22Rv1 (cell line): ENCODE measurements at regions not wholly inside any gene's neighbourhood (a gene's known extent, or its start where the extent isn't known, plus 50 kb on each side); places are given as distances from the start of the nearest gene placed in this dataset.
"Not testable (repeated sequence)": the region's sequence is repeated elsewhere in the genome, so short reads cannot be mapped to it uniquely, and the experiment has no call there.

Source experiments
- H3K27ac ChIP-seq: fragments of 450-650 bp; 2 replicates; pipeline ENCODE4 v1.5.1; 2017
- ZFX ChIP-seq: fragments of 450-650 bp; IDR thresholded peaks from 2 replicates; pipeline ENCODE4 v1.6.1; 2017; ENCODE audit warnings: antibody characterized with exemption, borderline replicate concordance
- TF ChIP-seq, protein P1 (sequence below): fragments of 450-650 bp; IDR thresholded peaks from 2 replicates; pipeline ENCODE4 v1.5.1; 2017; ENCODE audit warnings: mild to moderate bottlenecking

DNA sequence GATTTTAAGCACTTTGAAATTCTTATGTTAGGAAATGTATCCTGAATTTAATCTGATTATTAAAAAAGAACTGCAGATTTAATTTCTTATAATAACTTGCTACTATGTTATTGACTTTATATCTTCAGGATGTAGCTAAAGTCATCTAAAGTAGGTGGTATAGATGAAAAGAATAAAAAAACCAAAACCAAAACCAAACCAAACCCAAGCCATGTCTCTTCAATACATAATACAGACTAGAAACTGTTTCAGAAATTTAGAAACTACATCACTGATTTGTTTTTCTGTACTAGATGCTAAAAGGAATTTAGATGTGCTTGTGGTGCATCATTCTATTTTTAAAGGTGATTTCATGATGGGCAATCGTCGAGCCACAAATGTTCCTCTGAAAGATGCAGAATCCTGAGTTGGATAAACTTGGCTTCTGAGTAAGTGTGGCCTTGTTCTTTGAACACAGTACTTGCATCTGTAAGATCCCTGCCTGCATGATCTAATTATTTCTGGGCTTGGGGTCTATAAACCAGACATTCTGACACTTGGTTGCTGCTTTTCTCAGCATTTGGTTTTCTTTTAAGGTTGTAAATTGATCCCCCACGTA, 287.1 kb upstream of the SUCLG2 start:
- H3K27ac ChIP-seq, result no peak overlapping the region
- TF ChIP-seq, protein P1, sequence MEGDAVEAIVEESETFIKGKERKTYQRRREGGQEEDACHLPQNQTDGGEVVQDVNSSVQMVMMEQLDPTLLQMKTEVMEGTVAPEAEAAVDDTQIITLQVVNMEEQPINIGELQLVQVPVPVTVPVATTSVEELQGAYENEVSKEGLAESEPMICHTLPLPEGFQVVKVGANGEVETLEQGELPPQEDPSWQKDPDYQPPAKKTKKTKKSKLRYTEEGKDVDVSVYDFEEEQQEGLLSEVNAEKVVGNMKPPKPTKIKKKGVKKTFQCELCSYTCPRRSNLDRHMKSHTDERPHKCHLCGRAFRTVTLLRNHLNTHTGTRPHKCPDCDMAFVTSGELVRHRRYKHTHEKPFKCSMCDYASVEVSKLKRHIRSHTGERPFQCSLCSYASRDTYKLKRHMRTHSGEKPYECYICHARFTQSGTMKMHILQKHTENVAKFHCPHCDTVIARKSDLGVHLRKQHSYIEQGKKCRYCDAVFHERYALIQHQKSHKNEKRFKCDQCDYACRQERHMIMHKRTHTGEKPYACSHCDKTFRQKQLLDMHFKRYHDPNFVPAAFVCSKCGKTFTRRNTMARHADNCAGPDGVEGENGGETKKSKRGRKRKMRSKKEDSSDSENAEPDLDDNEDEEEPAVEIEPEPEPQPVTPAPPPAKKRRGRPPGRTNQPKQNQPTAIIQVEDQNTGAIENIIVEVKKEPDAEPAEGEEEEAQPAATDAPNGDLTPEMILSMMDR, result no peak
- no peak for TF ChIP-seq ZFX

DNA sequence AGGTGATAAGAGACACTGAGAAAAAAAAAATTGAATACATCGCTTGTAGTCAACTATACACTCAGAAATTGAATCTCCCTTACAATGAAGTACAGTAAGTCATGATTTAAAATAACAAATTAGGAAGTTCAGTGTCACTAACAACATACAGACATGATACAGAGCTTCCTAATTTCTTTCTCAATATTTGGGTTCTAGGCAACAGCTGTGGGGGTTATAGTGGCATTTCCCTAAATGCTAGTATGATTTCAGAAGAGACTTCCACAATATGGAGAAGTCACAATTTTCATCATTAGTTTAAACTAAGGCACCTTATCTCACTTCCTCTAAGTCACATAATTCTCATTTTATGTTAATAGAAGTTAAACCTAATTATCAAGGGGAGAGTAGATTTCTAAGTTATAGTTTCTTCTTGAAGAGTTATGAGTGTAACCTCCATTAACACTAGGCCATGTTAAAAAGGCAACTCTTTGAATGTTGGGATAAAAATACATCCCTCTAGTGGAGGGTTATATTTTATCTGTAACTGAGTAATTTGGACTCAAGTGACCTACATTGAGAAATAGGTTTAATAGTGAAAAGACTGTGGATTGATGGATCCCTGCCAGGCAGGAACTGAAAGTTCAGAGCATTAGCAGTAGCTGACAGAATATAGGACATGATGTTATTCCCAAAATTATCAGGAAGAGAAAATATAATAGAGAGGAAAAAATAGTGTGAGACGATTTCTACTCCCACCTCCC, 286.0 kb upstream of the SUCLG2 start:
- TF ChIP-seq ZFX, result no peak
- TF ChIP-seq, protein P1, result no peak

DNA sequence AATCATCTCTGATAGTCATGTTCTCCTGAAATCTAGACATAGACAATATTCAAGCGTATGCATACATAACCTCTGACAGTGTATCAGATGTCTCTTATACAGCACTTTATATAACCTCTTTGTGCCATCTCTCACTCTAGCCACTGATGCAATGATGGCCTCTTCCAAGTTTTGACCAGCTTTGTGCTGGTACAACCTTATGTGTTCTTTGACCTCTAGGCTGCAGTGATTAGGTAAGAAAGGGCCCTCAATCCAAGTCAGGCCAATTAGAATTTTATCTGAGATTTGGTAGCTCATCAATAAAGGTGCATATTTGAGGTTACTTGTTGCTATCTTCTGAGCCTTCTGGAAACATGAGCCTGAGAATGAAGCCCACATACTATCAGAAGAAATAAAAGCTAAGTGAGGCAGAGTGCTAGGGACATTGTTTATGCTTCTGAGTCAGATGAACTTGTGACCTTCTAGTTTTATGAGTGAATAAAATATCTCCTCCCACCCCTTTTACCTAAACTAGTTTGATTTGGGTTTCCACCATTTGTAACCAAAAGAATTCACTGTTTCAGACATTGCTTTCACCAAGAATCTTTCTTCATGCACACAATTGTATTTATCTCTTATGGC, 283.2 kb upstream of the SUCLG2 start:
- no peak overlapping the region for H3K27ac ChIP-seq
- no peak for TF ChIP-seq ZFX
- TF ChIP-seq, protein P1, result no peak

More for the DNA sequence above, 286.0 kb upstream of the SUCLG2 start:
- H3K27ac ChIP-seq, result no peak overlapping the region

DNA sequence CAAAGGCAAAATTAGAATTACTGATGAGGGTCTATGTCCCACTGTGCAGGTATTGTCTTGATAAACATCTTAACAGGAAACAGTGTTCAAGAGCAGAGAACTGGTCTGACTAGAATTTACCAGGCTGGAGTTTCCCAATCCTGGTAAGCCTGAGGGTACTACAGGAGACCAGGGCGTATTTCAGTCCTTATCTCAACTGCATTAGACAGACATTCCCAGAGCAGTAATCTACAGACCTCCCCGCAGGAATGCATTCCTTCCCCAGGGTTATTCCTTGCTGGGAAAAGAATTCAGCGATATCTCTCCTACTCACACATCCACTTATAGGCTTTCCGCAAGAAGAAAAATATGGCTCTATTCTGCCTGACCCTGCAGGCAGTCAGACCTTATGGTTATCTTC, 276.0 kb upstream of the SUCLG2 start:
- H3K27ac ChIP-seq, result not testable (repeated sequence)

DNA sequence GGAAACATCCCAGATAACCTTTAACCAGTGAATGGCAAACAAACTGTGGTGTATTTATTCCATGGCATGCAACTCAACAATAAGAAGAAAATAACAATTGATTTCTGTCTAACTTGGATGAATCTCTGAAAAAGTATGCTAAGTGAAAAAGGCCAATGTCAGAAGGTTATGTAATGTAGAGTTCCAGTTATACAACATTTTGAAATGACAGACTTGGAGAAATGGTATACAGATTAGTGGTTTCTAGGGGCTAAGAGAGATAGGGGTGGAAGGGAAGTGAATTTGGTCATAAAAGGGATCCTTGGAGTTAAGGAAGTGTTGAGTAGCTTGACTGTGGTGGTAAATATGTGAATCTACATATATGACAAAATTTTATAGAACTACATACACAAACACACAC, 269.4 kb upstream of the SUCLG2 start:
- TF ChIP-seq, protein P1, result no peak
- TF ChIP-seq ZFX, result no peak
- no peak overlapping the region for H3K27ac ChIP-seq

DNA sequence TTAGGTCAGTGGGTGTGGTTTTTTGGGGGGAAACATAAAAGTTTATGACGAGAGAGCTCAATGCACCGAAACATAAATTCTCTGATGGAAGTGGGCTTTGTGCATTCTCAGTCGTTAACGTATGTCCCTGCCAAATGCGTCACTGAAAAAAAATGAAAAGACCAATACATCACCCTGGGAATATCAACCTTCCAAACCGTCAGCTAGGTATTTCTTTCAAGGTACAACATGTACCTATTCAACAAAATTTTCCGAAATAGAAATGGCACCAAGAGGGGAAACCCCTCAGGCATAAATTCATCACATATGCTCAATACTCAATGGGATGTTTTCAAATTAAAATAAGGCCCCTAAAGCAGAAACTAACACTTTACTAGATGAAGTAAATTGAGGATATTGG, 266.6 kb upstream of the SUCLG2 start:
- H3K27ac ChIP-seq, result no peak overlapping the region
- TF ChIP-seq, protein P1, result no peak
- no peak for TF ChIP-seq ZFX

DNA sequence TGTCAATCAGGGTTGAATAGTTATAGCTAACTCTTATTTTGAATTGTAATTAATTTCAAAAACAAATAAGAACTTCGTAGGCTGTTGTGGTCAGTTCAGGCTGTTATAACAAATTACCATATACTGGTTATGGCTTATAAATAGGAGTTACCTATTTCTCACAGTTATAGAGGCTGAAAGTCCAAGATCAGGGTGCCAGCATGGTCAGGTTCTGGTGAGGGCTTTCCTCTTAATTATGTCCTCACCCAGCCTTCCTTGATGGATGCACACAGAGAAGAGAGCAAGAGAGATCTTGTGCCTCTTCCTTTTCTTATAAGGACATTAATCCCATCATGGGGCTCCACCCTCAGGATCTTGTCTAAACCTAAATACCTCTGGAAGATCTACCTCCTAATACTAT, 265.9 kb upstream of the SUCLG2 start:
- H3K27ac ChIP-seq, result no peak overlapping the region

More for the DNA sequence above, 265.9 kb upstream of the SUCLG2 start:
- no peak for TF ChIP-seq ZFX
- TF ChIP-seq, protein P1, result no peak
